ENCODE measurements at regions not wholly inside any gene's neighbourhood (a gene's known extent, or its start where the extent isn't known, plus 50 kb on each side); places are given as distances from the start of the nearest gene placed in this dataset.

GRCh38 chr2:184215745-184216144 lies 382.6 kb upstream of the ZNF804A start:
- FAIRE-seq, result no peak
- no peak for DNase-seq
- H3K9me3 ChIP-seq (ENCODE audit: control insufficient read depth in 2 of 3, insufficient read depth in 1 of 3, low read length in 3 of 3), result no peaks in the 10 kb centered on the region
- no peaks in the 10 kb centered on the region for H3K36me3 ChIP-seq (ENCODE audit: control insufficient read depth in 2 of 3, insufficient read depth in 3 of 3, low read length in 3 of 3)
- intact Hi-C loops (cut with DNase I), result no loop called here
- H3K4me1 ChIP-seq (ENCODE audit: control insufficient read depth in 2 of 3, insufficient read depth in 2 of 3, low read depth in 1 of 3, low read length in 3 of 3), result no peaks in the 10 kb centered on the region
- H3K27me3 ChIP-seq (ENCODE audit: control insufficient read depth, insufficient read depth, low read length), result no peaks in the 10 kb centered on the region
- no peak for TF ChIP-seq CTCF (IDR thresholded peaks at IDR 0.05; ENCODE audit: borderline replicate concordance, extremely low read depth, insufficient read depth)
- H3K9ac ChIP-seq (ENCODE audit: low read length in 3 of 3), result no peak overlapping the region
- no peak overlapping the region for H3K27ac ChIP-seq (ENCODE audit: low read depth in 2 of 2, low read length in 2 of 2)
- no peak overlapping the region for H3K4me3 ChIP-seq (ENCODE audit: low read length in 3 of 3)

- intact Hi-C loops (cut with DNase I), result no loop called here
- FAIRE-seq, result no peak
- no peak overlapping the region for H3K9ac ChIP-seq (ENCODE audit: low read length in 3 of 3)
Measured at GRCh38 chr2:184256611-184257010, 341.7 kb upstream of the ZNF804A start.

GRCh38 chr2:184261331-184261730 lies 337.0 kb upstream of the ZNF804A start:
- no peaks in the 10 kb centered on the region for H3K4me1 ChIP-seq (ENCODE audit: control insufficient read depth in 2 of 3, insufficient read depth in 2 of 3, low read depth in 1 of 3, low read length in 3 of 3)
- no peak for FAIRE-seq
- H3K27me3 ChIP-seq (ENCODE audit: control insufficient read depth, insufficient read depth, low read length), result no peaks in the 10 kb centered on the region
- H3K27ac ChIP-seq (ENCODE audit: low read depth in 2 of 2, low read length in 2 of 2), result no peak overlapping the region
- no peak for TF ChIP-seq CTCF (IDR thresholded peaks at IDR 0.05; ENCODE audit: borderline replicate concordance, extremely low read depth, insufficient read depth)
- no peaks in the 10 kb centered on the region for H3K36me3 ChIP-seq (ENCODE audit: control insufficient read depth in 2 of 3, insufficient read depth in 3 of 3, low read length in 3 of 3)
- H3K9me3 ChIP-seq (ENCODE audit: control insufficient read depth in 2 of 3, insufficient read depth in 1 of 3, low read length in 3 of 3), result no peaks in the 10 kb centered on the region
- no peak overlapping the region for H3K4me3 ChIP-seq (ENCODE audit: low read length in 3 of 3)
- no peak for DNase-seq
- intact Hi-C loops (cut with DNase I), result no loop called here
- no peak overlapping the region for H3K9ac ChIP-seq (ENCODE audit: low read length in 3 of 3)

More at GRCh38 chr2:184256611-184257010, 341.7 kb upstream of the ZNF804A start:
- DNase-seq, result no peak
- TF ChIP-seq CTCF (IDR thresholded peaks at IDR 0.05; ENCODE audit: borderline replicate concordance, extremely low read depth, insufficient read depth), result no peak
- Histone ChIP-seq H3K9me3 (ENCODE audit: control insufficient read depth in 2 of 3, insufficient read depth in 1 of 3, low read length in 3 of 3) (no peaks in the 10 kb centered on the region), H3K4me1 (ENCODE audit: control insufficient read depth in 2 of 3, insufficient read depth in 2 of 3, low read depth in 1 of 3, low read length in 3 of 3) (no peaks in the 10 kb centered on the region), H3K36me3 (ENCODE audit: control insufficient read depth in 2 of 3, insufficient read depth in 3 of 3, low read length in 3 of 3) (no peaks in the 10 kb centered on the region), H3K4me3 (ENCODE audit: low read length in 3 of 3) (no peak overlapping the region), H3K27me3 (ENCODE audit: control insufficient read depth, insufficient read depth, low read length) (no peaks in the 10 kb centered on the region), H3K27ac (ENCODE audit: low read depth in 2 of 2, low read length in 2 of 2) (no peak overlapping the region)

GRCh38 chr2:184261818-184262217 lies 336.5 kb upstream of the ZNF804A start:
- Histone ChIP-seq H3K9me3 (ENCODE audit: control insufficient read depth in 2 of 3, insufficient read depth in 1 of 3, low read length in 3 of 3) (no peaks in the 10 kb centered on the region), H3K4me1 (ENCODE audit: control insufficient read depth in 2 of 3, insufficient read depth in 2 of 3, low read depth in 1 of 3, low read length in 3 of 3) (no peaks in the 10 kb centered on the region), H3K4me3 (ENCODE audit: low read length in 3 of 3) (no peak overlapping the region), H3K36me3 (ENCODE audit: control insufficient read depth in 2 of 3, insufficient read depth in 3 of 3, low read length in 3 of 3) (no peaks in the 10 kb centered on the region), H3K27ac (ENCODE audit: low read depth in 2 of 2, low read length in 2 of 2) (no peak overlapping the region), H3K27me3 (ENCODE audit: control insufficient read depth, insufficient read depth, low read length) (no peaks in the 10 kb centered on the region), H3K9ac (ENCODE audit: low read length in 3 of 3) (no peak overlapping the region)
- FAIRE-seq (no peak), DNase-seq (no peak)
- intact Hi-C loops (cut with DNase I), result no loop called here
- TF ChIP-seq CTCF (IDR thresholded peaks at IDR 0.05; ENCODE audit: borderline replicate concordance, extremely low read depth, insufficient read depth), result no peak
